Naive thymus-derived CD4-positive, alpha-beta T cell (primary cell): ENCODE measurements at regions not wholly inside any gene's neighbourhood (a gene's known extent, or its start where the extent isn't known, plus 50 kb on each side); places are given as distances from the start of the nearest gene placed in this dataset.

ENCODE experiments used
- ATAC-seq: fragments of 150-1000 bp; cut with Tn5 transposase; 2 replicates; pipeline ENCODE4 v1.10.0; 2021; ENCODE audit warnings: mild to moderate bottlenecking, moderate library complexity
- CTCF ChIA-PET: fragments of 350-600 bp; sonication (Branson Sonifier 250); formaldehyde crosslinking; loops from one replicate; lab custom pipeline; 2021; ENCODE audit warnings: antibody characterized with exemption; lab: Charles Lee
- POLR2A ChIA-PET: fragments of 350-600 bp; sonication (Branson Sonifier 250); formaldehyde crosslinking; loops from one replicate; lab custom pipeline; 2021; ENCODE audit warnings: antibody characterized with exemption, inconsistent platforms; lab: Charles Lee
- DNase-seq, 9 donors: peaks; one replicate each; pipeline versions ENCODE4 v3.0.0 to v3.0.0-alpha.2; 2020 to 2022; ENCODE audit warnings: mixed read lengths in 1 of 9
- H3K27ac ChIP-seq: one replicate; pipeline ENCODE4 v1.7.0; 2013; ENCODE audit warnings: mild to moderate bottlenecking, low read depth, low read length, moderate library complexity
- H3K27me3 ChIP-seq, 2 donors: one replicate each; pipeline ENCODE4 v1.7.0; 2013; ENCODE audit warnings: low read length in 2 of 2, mild to moderate bottlenecking in 2 of 2, moderate library complexity in 2 of 2; ENCODE audit not compliant: control insufficient read depth in 2 of 2, insufficient read depth in 2 of 2
- H3K36me3 ChIP-seq, 3 experiments: 1 replicate in 2 of 3; 2 replicates in 1 of 3; pipeline ENCODE4 v1.7.0; 2013; ENCODE audit warnings: low read length in 3 of 3, mild to moderate bottlenecking in 3 of 3, moderate library complexity in 1 of 3; ENCODE audit not compliant: insufficient read depth in 3 of 3, control insufficient read depth in 2 of 3
- H3K4me1 ChIP-seq, 2 donors: one replicate each; pipeline ENCODE4 v1.7.0; 2013; ENCODE audit warnings: low read length in 2 of 2, mild to moderate bottlenecking in 2 of 2, moderate library complexity in 1 of 2; ENCODE audit not compliant: control insufficient read depth in 2 of 2, insufficient read depth in 2 of 2
- H3K4me3 ChIP-seq: 2 replicates; pipeline ENCODE4 v1.7.0; 2013; ENCODE audit warnings: mild to moderate bottlenecking, low read length
- H3K9me3 ChIP-seq, 3 experiments: 1 replicate in 2 of 3; 2 replicates in 1 of 3; pipeline ENCODE4 v1.7.0; 2013; ENCODE audit warnings: low read length in 3 of 3; ENCODE audit not compliant: control insufficient read depth in 2 of 3
- H3K27ac Mint-ChIP-seq, 9 donors: one replicate each; pipeline ENCODE4 v1.8.0; 2020 to 2022; ENCODE audit warnings: mixed read lengths in 9 of 9, mild to moderate bottlenecking in 8 of 9, moderate library complexity in 5 of 9, inconsistent platforms in 2 of 9
- H3K27me3 Mint-ChIP-seq, 5 donors: one replicate each; pipeline ENCODE4 v1.8.0; 2021 to 2022; ENCODE audit warnings: mixed read lengths in 5 of 5, mild to moderate bottlenecking in 1 of 5
- H3K36me3 Mint-ChIP-seq, 5 donors: one replicate each; pipeline ENCODE4 v1.8.0; 2020 to 2022; ENCODE audit warnings: mixed read lengths in 5 of 5, mild to moderate bottlenecking in 3 of 5, inconsistent platforms in 1 of 5
- H3K4me1 Mint-ChIP-seq, 7 donors: one replicate each; pipeline ENCODE4 v1.8.0; 2020 to 2022; ENCODE audit warnings: mixed read lengths in 7 of 7, mild to moderate bottlenecking in 3 of 7, inconsistent platforms in 1 of 7
- H3K4me3 Mint-ChIP-seq, 10 donors: one replicate each; pipeline ENCODE4 v1.8.0; 2020 to 2022; ENCODE audit warnings: mild to moderate bottlenecking in 10 of 10, mixed read lengths in 10 of 10, moderate library complexity in 6 of 10, inconsistent platforms in 2 of 10
- H3K9me3 Mint-ChIP-seq, 11 donors: one replicate each; pipeline ENCODE4 v1.8.0; 2020 to 2022; ENCODE audit warnings: mixed read lengths in 11 of 11, mild to moderate bottlenecking in 4 of 11, inconsistent platforms in 1 of 11, moderate library complexity in 1 of 11
- intact Hi-C, 2 donors: fragments of 100-400 bp; cut with micrococcal nuclease; formaldehyde crosslinking; loops; one replicate each; pipeline ENCODE4 v1.15.1; 2023

DNA sequence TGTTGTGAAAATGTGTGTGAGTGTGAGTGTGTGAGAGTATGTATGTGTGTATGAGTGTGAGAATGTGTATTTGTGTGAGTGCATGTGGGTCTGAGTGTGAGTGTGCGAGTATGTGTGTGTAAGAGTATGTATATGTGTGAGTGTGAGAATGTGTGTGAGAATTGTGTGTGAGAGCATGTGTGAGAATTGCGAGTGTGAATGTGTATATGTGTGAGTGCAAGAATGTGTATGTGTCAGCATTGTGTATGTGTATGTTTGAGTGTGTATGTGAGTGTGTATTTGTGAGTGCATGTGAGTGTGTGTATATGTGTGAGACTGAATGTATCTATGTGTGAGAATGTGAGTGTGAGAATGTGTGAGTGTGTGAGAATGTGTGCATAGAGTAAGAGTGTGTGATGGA is 72.0 kb upstream of the PCBD1 start:
- Histone ChIP-seq H3K27ac (no peak overlapping the region), H3K4me1 (no peaks in the 10 kb centered on the region), H3K36me3 (no peaks in the 10 kb centered on the region), H3K9me3 (no peaks in the 10 kb centered on the region), H3K4me3 (no peak overlapping the region), H3K27me3 (no peaks in the 10 kb centered on the region)
- Mint-ChIP-seq H3K9me3 (no peaks in the 10 kb centered on the region), H3K4me3 (no peak overlapping the region), H3K36me3 (no peaks in the 10 kb centered on the region), H3K27ac (no peak overlapping the region), H3K4me1 (no peaks in the 10 kb centered on the region), H3K27me3 (peaks cover 0 to 5% (median 0%) of the 10 kb centered on the region in 5 donors)
- ATAC-seq (no peak), DNase-seq (no peak)
- intact Hi-C loops: no loop called here
- POLR2A ChIA-PET: no interaction called here
- CTCF ChIA-PET: no interaction called here

DNA sequence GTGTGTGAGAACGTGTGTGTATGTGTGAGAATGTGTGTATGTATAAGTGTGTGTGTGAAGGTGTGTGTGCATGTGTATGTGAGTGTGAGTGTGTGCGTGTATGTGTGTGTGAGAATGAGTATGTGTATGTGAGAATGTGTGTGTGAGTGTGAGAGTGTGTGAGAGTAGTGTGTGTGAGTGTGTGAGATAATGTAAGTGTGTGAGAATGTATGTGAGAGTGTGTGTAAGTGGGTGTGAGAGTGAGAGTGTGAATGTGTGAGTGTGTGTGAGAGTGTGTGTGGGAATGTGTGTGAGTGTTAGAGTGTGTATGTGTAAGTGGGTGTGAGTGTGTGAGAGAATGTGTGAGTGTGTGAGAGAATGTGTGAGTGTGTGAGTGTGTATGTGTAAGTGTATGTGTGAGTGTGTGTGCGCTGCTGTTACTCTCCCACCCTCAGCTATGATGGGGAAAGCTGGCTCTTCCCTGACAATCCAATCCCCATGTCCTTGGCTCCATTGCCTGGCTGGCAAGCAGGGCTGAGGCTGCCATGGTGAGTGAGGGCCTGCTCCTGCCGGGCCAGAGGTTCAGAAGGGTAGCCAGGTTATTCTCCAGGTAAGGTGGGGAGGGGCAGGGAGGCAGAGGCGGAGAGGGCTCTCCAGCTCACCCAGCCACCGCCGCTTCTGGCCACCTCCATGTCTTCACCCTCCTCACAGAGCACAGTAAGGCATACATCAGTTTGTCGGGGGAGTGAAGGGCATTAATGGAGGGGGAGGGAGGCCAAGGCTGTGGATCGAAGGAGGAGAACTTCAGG is 72.6 kb upstream of the PCBD1 start:
- Mint-ChIP-seq H3K27me3 (peaks cover 0 to 5% (median 0%) of the 10 kb centered on the region in 5 donors), H3K4me1 (no peaks in the 10 kb centered on the region), H3K36me3 (no peaks in the 10 kb centered on the region), H3K9me3 (no peaks in the 10 kb centered on the region), H3K4me3 (no peak overlapping the region), H3K27ac (no peak overlapping the region)
- H3K36me3 ChIP-seq: no peaks in the 10 kb centered on the region
- DNase-seq: no peak
- H3K4me3 ChIP-seq: no peak overlapping the region
- CTCF ChIA-PET: no interaction called here
- no peaks in the 10 kb centered on the region for H3K27me3 ChIP-seq
- H3K4me1 ChIP-seq: no peaks in the 10 kb centered on the region
- no peaks in the 10 kb centered on the region for H3K9me3 ChIP-seq
- H3K27ac ChIP-seq: no peak overlapping the region
- POLR2A ChIA-PET: no interaction called here
- peak; percentile 14 for ATAC-seq
- intact Hi-C loops: no loop called here

DNA sequence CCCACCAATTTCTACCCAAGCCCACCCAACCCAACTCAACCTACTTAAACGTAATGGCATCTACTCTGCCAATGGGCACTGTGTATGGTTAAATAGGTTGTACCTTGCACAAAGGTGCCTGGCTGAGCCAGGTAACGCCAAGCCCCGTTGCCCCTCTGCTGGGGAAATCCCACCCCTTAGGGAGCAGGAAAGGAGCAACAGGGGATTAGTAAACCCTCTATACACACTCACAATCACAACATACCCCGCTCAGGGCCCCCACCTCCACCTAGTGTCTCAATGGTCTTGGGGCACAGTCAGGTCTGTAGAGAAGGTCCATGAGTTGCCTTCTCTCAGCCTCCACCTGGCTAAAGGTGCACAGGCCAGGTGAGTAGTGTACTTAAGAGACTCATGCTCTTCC is 74.3 kb upstream of the PCBD1 start:
- Mint-ChIP-seq H3K27me3 (peaks cover 0 to 6% (median 0%) of the 10 kb centered on the region in 5 donors), H3K4me1 (no peaks in the 10 kb centered on the region), H3K4me3 (no peak overlapping the region), H3K27ac (no peak overlapping the region), H3K36me3 (no peaks in the 10 kb centered on the region), H3K9me3 (no peaks in the 10 kb centered on the region)
- ATAC-seq (no peak), DNase-seq (no peak)
- POLR2A ChIA-PET: no interaction called here
- CTCF ChIA-PET: no interaction called here
- no peak overlapping the region for H3K4me3 ChIP-seq
- H3K27me3 ChIP-seq: no peaks in the 10 kb centered on the region
- intact Hi-C loops: no loop called here
- no peaks in the 10 kb centered on the region for H3K4me1 ChIP-seq
- H3K9me3 ChIP-seq: no peaks in the 10 kb centered on the region
- H3K36me3 ChIP-seq: no peaks in the 10 kb centered on the region
- H3K27ac ChIP-seq: no peak overlapping the region

- Mint-ChIP-seq H3K4me3 (no peak overlapping the region), H3K4me1 (no peaks in the 10 kb centered on the region), H3K27me3 (peaks cover 0 to 6% (median 0%) of the 10 kb centered on the region in 5 donors), H3K36me3 (no peaks in the 10 kb centered on the region), H3K27ac (no peak overlapping the region), H3K9me3 (no peaks in the 10 kb centered on the region)
- no peak for DNase-seq
- Histone ChIP-seq H3K27ac (no peak overlapping the region), H3K4me1 (no peaks in the 10 kb centered on the region), H3K9me3 (no peaks in the 10 kb centered on the region), H3K4me3 (no peak overlapping the region), H3K36me3 (no peaks in the 10 kb centered on the region), H3K27me3 (no peaks in the 10 kb centered on the region)
- ChIA-PET CTCF (no interaction called here), POLR2A (no interaction called here)
- intact Hi-C loops: no loop called here
- no peak for ATAC-seq
Measured at GRCh38 chr10:70963271-70963670, 74.9 kb upstream of the PCBD1 start.

GRCh38 chr10:70964245-70964644 is 75.9 kb upstream of the PCBD1 start:
- no peaks in the 10 kb centered on the region for H3K9me3 ChIP-seq
- intact Hi-C loops: no loop called here
- ChIA-PET CTCF (no interaction called here), POLR2A (no interaction called here)
- no peaks in the 10 kb centered on the region for H3K9me3 Mint-ChIP-seq
- H3K27ac Mint-ChIP-seq: no peak overlapping the region
- H3K36me3 ChIP-seq: no peaks in the 10 kb centered on the region
- H3K27me3 ChIP-seq: no peaks in the 10 kb centered on the region
- H3K4me3 ChIP-seq: no peak overlapping the region
- ATAC-seq (peak; percentile 10), DNase-seq (no peak)
- peaks cover 0 to 16% (median 0%) of the 10 kb centered on the region in 5 donors for H3K27me3 Mint-ChIP-seq
- no peaks in the 10 kb centered on the region for H3K36me3 Mint-ChIP-seq
- no peak overlapping the region for H3K27ac ChIP-seq
- no peaks in the 10 kb centered on the region for H3K4me1 ChIP-seq
- no peaks in the 10 kb centered on the region for H3K4me1 Mint-ChIP-seq
- no peak overlapping the region for H3K4me3 Mint-ChIP-seq

GRCh38 chr10:70964881-70965280 is 76.5 kb upstream of the PCBD1 start:
- ChIA-PET POLR2A (no interaction called here), CTCF (no interaction called here)
- H3K9me3 ChIP-seq: no peaks in the 10 kb centered on the region
- no peaks in the 10 kb centered on the region for H3K9me3 Mint-ChIP-seq
- H3K27me3 Mint-ChIP-seq: peaks cover 0 to 19% (median 0%) of the 10 kb centered on the region in 5 donors
- no peak overlapping the region for H3K4me3 Mint-ChIP-seq
- no peaks in the 10 kb centered on the region for H3K27me3 ChIP-seq
- H3K27ac Mint-ChIP-seq: no peak overlapping the region
- intact Hi-C loops: no loop called here
- H3K36me3 ChIP-seq: no peaks in the 10 kb centered on the region
- no peaks in the 10 kb centered on the region for H3K36me3 Mint-ChIP-seq
- H3K4me3 ChIP-seq: no peak overlapping the region
- ATAC-seq (no peak), DNase-seq (no peak)
- H3K4me1 Mint-ChIP-seq: no peaks in the 10 kb centered on the region
- no peaks in the 10 kb centered on the region for H3K4me1 ChIP-seq
- H3K27ac ChIP-seq: no peak overlapping the region

GRCh38 chr10:70965566-70965965 is 77.2 kb upstream of the PCBD1 start:
- no peaks in the 10 kb centered on the region for H3K36me3 ChIP-seq
- ChIA-PET CTCF (no interaction called here), POLR2A (no interaction called here)
- Mint-ChIP-seq H3K4me1 (no peaks in the 10 kb centered on the region), H3K9me3 (peaks cover 0 to 5% (median 0%) of the 10 kb centered on the region in 11 donors), H3K27ac (peak overlapping the region in 1 of 9 donors; percentile 47), H3K27me3 (peaks cover under 1 to 26% (median 6%) of the 10 kb centered on the region in 5 donors), H3K36me3 (no peaks in the 10 kb centered on the region), H3K4me3 (no peak overlapping the region)
- no peaks in the 10 kb centered on the region for H3K4me1 ChIP-seq
- intact Hi-C loops: no loop called here
- no peaks in the 10 kb centered on the region for H3K27me3 ChIP-seq
- H3K4me3 ChIP-seq: no peak overlapping the region
- H3K9me3 ChIP-seq: no peaks in the 10 kb centered on the region
- H3K27ac ChIP-seq: no peak overlapping the region
- DNase-seq: no peak
- ATAC-seq: no peak
